Right lobe of liver (tissue), 4 donors: ENCODE measurements at regions not wholly inside any gene's neighbourhood (a gene's known extent, or its start where the extent isn't known, plus 50 kb on each side); places are given as distances from the start of the nearest gene placed in this dataset.

Experiments used
- CTCF ChIP-seq, 4 donors: fragments of 200-600 bp in 3 of 4; fragments of 450-650 bp in 1 of 4; IDR thresholded peaks; one replicate each; pipeline versions ENCODE4 v1.5.1 to v1.8.0; 2016 to 2022; ENCODE audit warnings: antibody characterized with exemption in 4 of 4, mild to moderate bottlenecking in 2 of 4
- POLR2A ChIP-seq: fragments of 450-650 bp; IDR thresholded peaks from one replicate; pipeline ENCODE4 v1.6.1; 2017; ENCODE audit warnings: antibody characterized with exemption, mild to moderate bottlenecking
- donor health status: DM: no; HTN: no; CAD: no.
- donor health status: DM: no; HTN: no; CAD: no.
- donor health status: DM: no; HTN: yes; CAD: no.

DNA sequence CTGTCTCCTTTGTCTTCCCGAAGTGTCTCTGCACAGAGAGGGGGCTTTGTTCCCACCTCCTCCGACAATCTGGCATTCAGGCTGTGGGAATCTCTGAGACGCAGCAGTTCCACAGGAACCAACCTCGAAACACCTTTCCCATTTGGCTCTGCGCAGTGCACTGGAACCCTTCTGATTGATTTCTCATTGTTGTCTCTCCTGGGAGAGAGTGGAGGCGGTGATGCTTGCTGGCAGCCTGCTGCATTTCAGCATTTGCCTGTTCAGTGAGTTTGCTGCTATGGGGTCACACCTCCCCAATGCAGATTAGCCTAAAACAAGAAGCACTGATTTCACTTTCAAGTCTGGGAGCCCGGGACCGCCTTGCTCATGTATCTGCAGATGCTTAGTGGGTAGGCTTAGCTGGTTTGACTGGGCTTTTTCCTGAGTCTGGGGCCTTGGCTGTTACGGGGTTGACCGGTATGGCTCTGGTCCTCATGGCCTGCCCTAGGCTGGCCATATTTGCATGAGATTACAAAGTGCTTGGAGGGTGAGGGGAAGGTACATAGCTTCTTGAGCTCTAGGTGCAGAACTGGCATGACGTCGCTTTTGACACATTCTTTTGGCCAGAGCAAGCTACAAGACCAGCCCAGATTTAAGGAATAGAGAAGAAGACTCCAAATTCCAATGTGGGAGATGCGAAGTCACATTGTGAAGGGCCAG is 695.3 kb downstream of the PTPRU start:
- TF ChIP-seq POLR2A (no peak), CTCF (IDR thresholded peaks at IDR 0.05) (no peak)
